ENCODE measurements at regions not wholly inside any gene's neighbourhood (a gene's known extent, or its start where the extent isn't known, plus 50 kb on each side); places are given as distances from the start of the nearest gene placed in this dataset.

GRCh38 chr5:143554918-143555477 lies 151.5 kb upstream of the NR3C1 start:
- peak in 1 of 2 donors; percentile 76 for ATAC-seq
- Mint-ChIP-seq H3K4me1 (ENCODE audit: low read depth in 2 of 2) (peaks cover 36 to 39% of the 10 kb centered on the region in 2 donors), H3K4me3 (peak overlapping the region; percentile 41), H3K9me3 (peaks cover 8% of the 10 kb centered on the region), H3K36me3 (peaks cover 11% of the 10 kb centered on the region), H3K27ac (peak overlapping the region; percentile 10 to 67), H3K27me3 (peaks cover 6 to 7% of the 10 kb centered on the region in 2 donors)
- DNase-seq (ENCODE audit: low spot score): no peak

- H3K27ac Mint-ChIP-seq: peak overlapping the region in 1 of 2 donors; percentile 67
- peaks cover 6 to 7% of the 10 kb centered on the region in 2 donors for H3K27me3 Mint-ChIP-seq
- no peak for DNase-seq (ENCODE audit: low spot score)
- H3K4me3 Mint-ChIP-seq: no peak overlapping the region
- peaks cover 32 to 33% of the 10 kb centered on the region in 2 donors for H3K4me1 Mint-ChIP-seq (ENCODE audit: low read depth in 2 of 2)
- ATAC-seq: peak; percentile 60
- peaks cover 8% of the 10 kb centered on the region for H3K9me3 Mint-ChIP-seq
- peaks cover 11% of the 10 kb centered on the region for H3K36me3 Mint-ChIP-seq
Observed at GRCh38 chr5:143554187-143554717, 150.8 kb upstream of the NR3C1 start.

DNA sequence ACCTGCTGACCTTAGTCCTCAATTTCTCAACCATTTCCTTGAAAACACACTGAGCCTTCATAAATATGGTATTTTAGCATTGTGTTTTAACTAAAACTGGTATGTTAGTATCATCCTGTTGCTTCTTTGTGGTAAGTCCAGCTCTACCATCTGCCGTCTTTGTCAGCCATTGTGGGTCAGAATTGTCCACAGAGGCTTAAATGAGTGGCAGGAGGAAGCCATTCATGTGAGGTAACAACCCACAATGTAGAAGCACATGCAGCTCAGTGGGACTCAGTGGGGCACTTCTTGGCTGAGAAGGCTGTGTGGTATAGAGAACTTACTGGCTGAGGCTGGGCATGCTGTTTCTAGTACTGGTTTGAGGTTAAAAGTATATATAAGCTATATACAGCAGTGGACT lies 149.2 kb upstream of the NR3C1 start:
- peak overlapping the region in 1 of 2 donors; percentile 60 for H3K27ac Mint-ChIP-seq
- H3K27me3 Mint-ChIP-seq: peaks cover 6 to 7% of the 10 kb centered on the region in 2 donors
- H3K9me3 Mint-ChIP-seq: peaks cover 8% of the 10 kb centered on the region
- ATAC-seq (peak in 1 of 2 donors; percentile 25), DNase-seq (ENCODE audit: low spot score) (no peak)
- H3K4me1 Mint-ChIP-seq (ENCODE audit: low read depth in 2 of 2): peaks cover 18 to 26% of the 10 kb centered on the region in 2 donors
- H3K36me3 Mint-ChIP-seq: peaks cover 11% of the 10 kb centered on the region
- H3K4me3 Mint-ChIP-seq: no peak overlapping the region

DNA sequence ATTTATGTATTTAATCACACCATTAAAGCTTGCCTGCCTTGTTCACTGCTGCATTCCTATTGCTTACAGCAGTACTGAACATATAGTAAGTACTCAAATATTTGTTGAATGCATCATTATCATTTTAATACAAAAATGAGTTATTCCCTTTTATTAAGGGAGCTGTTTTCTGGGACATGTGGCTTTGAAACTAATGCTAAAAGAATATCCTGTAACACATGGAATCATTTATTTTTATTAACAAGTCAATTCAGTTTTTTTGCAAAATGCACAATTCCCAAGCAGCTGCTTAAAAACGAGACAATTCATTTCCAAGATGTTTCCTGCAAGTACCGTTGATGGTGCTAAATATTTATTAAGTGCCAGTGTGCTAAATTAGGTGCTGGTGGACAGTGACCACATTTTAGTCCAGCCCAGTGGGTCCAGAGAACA lies 148.3 kb upstream of the NR3C1 start:
- H3K27me3 Mint-ChIP-seq: peaks cover 6 to 7% of the 10 kb centered on the region in 2 donors
- H3K4me3 Mint-ChIP-seq: no peak overlapping the region
- H3K9me3 Mint-ChIP-seq: peaks cover 8% of the 10 kb centered on the region
- peak overlapping the region in 1 of 2 donors; percentile 1 for H3K27ac Mint-ChIP-seq
- H3K36me3 Mint-ChIP-seq: peaks cover 6% of the 10 kb centered on the region
- ATAC-seq (no peak), DNase-seq (ENCODE audit: low spot score) (no peak)
- peaks cover 9 to 18% of the 10 kb centered on the region in 2 donors for H3K4me1 Mint-ChIP-seq (ENCODE audit: low read depth in 2 of 2)

DNA sequence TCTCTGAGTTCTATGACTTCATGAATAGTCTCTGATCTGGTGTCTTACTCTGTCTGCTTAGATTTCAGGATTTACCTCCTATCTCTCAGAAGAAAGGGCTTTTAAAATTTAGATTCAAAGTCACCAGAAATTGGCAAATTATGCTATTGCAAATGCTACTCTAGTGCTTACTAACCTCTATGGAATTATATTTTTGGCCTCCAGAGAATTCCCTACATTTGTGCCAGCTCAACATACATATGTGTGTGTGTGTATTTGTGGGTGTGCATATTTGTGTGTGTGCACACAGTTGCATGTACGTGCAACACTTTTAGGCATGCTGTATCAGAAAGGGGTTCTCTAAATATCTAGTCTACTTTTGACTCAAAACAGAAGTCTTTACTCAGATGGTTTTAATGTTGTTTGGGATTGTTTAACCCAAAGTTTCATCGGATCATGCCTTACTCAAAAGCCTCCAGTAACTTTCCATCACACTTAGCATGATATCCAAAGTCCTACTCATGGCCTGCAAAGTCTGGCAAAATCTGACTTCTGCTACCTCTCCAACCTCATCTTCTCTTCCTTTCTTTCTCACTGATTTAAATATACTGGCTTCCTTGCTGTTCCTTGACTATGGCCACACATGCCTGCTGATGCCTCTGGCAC lies 147.6 kb upstream of the NR3C1 start:
- Mint-ChIP-seq H3K4me1 (ENCODE audit: low read depth in 2 of 2) (peaks cover 8 to 18% of the 10 kb centered on the region in 2 donors), H3K4me3 (no peak overlapping the region), H3K36me3 (peaks cover 6% of the 10 kb centered on the region), H3K9me3 (peaks cover 8% of the 10 kb centered on the region), H3K27ac (peak overlapping the region in 1 of 2 donors; percentile 28), H3K27me3 (peaks cover 6 to 7% of the 10 kb centered on the region in 2 donors)
- ATAC-seq: no peak
- no peak for DNase-seq (ENCODE audit: low spot score)

DNA sequence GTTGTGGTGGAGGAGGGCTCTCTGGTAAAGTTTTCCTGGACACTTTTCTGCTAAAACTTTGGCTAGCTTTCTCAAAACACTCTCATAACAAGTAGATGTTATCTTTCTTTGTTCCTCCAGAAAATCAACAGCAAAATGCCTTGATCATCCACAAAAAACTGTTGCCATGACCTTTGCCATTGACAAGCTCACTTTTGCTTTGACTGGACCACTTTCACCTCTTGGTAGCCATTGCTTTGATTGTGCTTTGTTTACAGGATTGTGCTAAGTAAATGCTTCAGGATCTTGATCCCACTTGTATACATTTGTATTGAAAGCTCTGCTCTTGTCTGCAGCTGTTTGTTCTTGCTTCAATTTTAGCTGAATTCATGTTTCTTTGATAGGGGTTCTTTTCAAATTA lies 143.9 kb upstream of the NR3C1 start:
- no peak for ATAC-seq
- Mint-ChIP-seq H3K4me3 (no peak overlapping the region), H3K4me1 (ENCODE audit: low read depth in 2 of 2) (peaks cover 0 to under 1% of the 10 kb centered on the region in 2 donors), H3K9me3 (peaks cover 2% of the 10 kb centered on the region), H3K36me3 (peaks cover 1% of the 10 kb centered on the region), H3K27me3 (peaks cover 1 to 3% of the 10 kb centered on the region in 2 donors), H3K27ac (no peak overlapping the region)
- DNase-seq (ENCODE audit: low spot score): no peak

DNA sequence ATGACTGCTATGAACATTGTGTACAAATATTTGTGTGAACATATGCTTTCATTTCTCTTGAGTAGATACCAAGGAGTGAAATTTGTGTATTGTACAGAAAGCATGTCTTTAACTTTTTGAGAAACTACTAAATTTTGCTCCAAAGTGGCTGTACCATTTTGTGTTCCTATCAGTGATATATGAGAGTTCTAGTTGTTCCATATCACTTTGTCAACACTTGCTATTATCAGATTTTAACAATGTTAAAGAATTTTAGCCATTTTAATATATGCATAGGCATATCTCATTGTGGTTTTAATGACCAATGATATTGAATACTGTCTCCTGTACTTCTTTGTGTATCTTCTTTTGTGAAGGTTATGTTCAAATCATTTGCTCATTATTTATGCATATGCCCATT lies 142.9 kb upstream of the NR3C1 start:
- Mint-ChIP-seq H3K36me3 (no peaks in the 10 kb centered on the region), H3K4me1 (ENCODE audit: low read depth in 2 of 2) (peaks cover 0 to 6% of the 10 kb centered on the region in 2 donors), H3K27ac (no peak overlapping the region), H3K27me3 (peaks cover 0 to under 1% of the 10 kb centered on the region in 2 donors), H3K4me3 (no peak overlapping the region), H3K9me3 (peaks cover under 1% of the 10 kb centered on the region)
- ATAC-seq (no peak), DNase-seq (ENCODE audit: low spot score) (no peak)

DNA sequence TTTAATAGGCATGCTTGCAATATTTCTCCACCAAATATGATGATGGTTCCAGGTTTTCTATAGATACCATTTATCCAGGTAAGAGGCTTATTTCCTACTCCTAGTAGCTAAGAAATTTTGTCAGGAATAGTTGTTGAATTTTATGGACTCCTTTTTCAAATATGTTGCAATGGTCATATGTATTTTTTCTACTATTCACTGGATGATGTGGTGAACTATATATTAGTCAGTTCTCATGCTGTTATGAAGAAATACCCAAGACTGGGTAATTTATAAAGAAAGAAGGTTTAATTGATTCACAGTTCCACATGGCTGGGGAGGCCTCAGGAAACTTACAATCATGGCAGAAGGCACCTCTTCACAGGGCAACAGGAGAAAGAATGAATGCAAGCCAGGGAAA lies 141.1 kb upstream of the NR3C1 start:
- no peaks in the 10 kb centered on the region for H3K9me3 Mint-ChIP-seq
- H3K27me3 Mint-ChIP-seq: no peaks in the 10 kb centered on the region
- ATAC-seq: no peak
- no peak for DNase-seq (ENCODE audit: low spot score)
- peaks cover 3% of the 10 kb centered on the region for H3K36me3 Mint-ChIP-seq
- peaks cover 0 to 6% of the 10 kb centered on the region in 2 donors for H3K4me1 Mint-ChIP-seq (ENCODE audit: low read depth in 2 of 2)
- no peak overlapping the region for H3K4me3 Mint-ChIP-seq
- no peak overlapping the region for H3K27ac Mint-ChIP-seq

- H3K27me3 Mint-ChIP-seq: no peaks in the 10 kb centered on the region
- no peak for ATAC-seq
- H3K36me3 Mint-ChIP-seq: peaks cover 6% of the 10 kb centered on the region
- H3K4me3 Mint-ChIP-seq: no peak overlapping the region
- DNase-seq (ENCODE audit: low spot score): no peak
- H3K4me1 Mint-ChIP-seq (ENCODE audit: low read depth in 2 of 2): peaks cover 0 to 6% of the 10 kb centered on the region in 2 donors
- H3K9me3 Mint-ChIP-seq: no peaks in the 10 kb centered on the region
- no peak overlapping the region for H3K27ac Mint-ChIP-seq
Observed at GRCh38 chr5:143543358-143544255, 140.1 kb upstream of the NR3C1 start.

DNA sequence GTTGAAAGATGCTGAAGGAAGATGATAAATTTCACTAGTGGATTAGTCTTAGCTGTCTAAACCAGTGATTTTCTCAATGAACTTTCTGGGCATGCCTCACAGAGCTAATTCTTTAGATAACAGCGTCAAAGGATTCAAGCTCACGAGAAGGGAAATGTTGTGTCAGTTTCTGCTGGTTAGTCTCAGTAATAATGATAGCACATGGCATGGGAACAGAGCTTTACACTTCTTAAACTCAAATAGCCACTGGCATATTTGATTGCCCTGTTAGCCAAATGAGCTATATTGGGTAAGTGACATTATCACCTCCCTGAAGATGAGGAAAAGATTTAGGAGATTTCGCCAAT lies 139.3 kb upstream of the NR3C1 start:
- Mint-ChIP-seq H3K9me3 (no peaks in the 10 kb centered on the region), H3K36me3 (peaks cover 6% of the 10 kb centered on the region), H3K27me3 (no peaks in the 10 kb centered on the region), H3K4me1 (ENCODE audit: low read depth in 2 of 2) (peaks cover 0 to 6% of the 10 kb centered on the region in 2 donors), H3K4me3 (no peak overlapping the region), H3K27ac (no peak overlapping the region)
- no peak for ATAC-seq
- no peak for DNase-seq (ENCODE audit: low spot score)

DNA sequence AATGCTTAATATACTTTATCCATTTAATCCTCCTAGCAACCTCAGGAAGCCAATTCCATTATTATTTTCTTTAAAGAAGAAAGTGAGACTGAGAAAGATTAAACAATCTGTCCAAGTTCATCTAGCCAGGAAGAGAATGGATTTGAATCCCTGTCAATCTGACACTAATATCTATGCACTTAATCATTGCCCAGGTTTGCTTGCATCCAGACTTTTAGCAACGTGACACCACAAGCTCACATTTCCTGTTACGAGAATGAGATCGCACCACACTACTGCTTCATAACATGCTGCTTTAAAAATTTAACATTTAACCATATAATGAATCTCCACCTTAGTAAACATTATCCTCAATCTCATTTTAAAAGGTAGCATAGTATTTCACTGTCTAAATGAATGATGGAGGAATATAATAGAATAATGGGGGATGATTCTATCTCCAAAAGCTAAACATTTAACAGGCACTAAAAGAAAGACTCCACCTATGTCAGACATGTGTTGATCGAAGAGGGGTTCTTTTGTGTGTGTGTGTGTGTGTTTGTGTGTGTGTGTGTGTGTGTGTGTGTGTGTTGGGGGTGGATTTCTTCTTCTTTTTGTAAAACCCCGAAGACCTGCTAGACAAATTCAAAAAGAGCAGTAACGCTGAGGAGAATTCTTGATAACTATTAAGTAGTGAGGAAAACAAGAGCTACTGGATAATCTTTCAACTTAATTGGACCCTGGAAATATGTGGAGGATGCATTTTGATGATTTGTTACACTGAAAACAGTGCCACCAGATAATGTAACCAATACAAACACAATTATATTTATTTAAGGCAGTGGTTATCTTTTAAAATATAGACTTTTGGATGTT lies 138.7 kb upstream of the NR3C1 start:
- no peak for DNase-seq (ENCODE audit: low spot score)
- Mint-ChIP-seq H3K4me1 (ENCODE audit: low read depth in 2 of 2) (peaks cover 0 to 6% of the 10 kb centered on the region in 2 donors), H3K27ac (no peak overlapping the region), H3K27me3 (no peaks in the 10 kb centered on the region), H3K9me3 (no peaks in the 10 kb centered on the region), H3K36me3 (peaks cover 6% of the 10 kb centered on the region), H3K4me3 (no peak overlapping the region)
- no peak for ATAC-seq

DNA sequence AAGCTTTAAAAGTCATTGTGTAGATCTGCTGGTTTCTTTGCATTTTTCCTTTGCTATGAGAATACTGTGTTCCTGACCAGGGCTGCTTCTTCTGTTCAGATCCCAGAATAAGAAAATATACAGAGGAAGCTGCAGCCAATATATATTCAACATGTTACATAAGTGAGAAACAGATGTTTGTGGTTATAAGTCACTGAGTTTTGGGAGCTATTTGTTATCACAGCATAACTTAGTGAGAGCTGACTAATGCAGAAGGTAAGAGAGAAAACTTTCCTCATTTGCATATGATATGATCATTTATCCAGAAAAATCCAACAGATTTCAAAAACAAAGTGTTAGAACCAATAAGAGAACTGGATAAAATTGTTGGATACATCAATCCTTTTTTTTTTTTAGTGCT lies 136.3 kb upstream of the NR3C1 start:
- no peaks in the 10 kb centered on the region for H3K9me3 Mint-ChIP-seq
- ATAC-seq: no peak
- no peak overlapping the region for H3K4me3 Mint-ChIP-seq
- peaks cover 0 to 6% of the 10 kb centered on the region in 2 donors for H3K4me1 Mint-ChIP-seq (ENCODE audit: low read depth in 2 of 2)
- DNase-seq (ENCODE audit: low spot score): no peak
- peaks cover 6% of the 10 kb centered on the region for H3K36me3 Mint-ChIP-seq
- no peak overlapping the region for H3K27ac Mint-ChIP-seq
- no peaks in the 10 kb centered on the region for H3K27me3 Mint-ChIP-seq

DNA sequence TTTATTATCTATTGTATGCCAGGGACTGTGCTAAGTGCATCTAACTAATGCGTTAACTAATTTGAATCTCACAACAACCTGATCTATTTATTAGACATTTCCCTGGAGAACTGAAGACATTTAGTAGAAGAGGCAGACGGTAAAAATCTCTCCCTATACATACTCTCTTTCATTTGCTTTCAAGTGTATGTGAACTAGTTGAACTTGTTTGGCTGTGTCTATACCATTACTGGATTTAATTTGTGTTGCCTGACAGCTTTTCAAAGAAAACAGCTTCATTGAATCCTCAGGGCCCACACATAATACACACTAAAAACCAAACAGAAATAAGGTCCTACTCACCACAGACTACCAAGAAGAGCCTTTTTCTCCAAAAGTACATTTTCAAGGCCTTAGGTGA lies 133.6 kb upstream of the NR3C1 start:
- H3K4me3 Mint-ChIP-seq: no peak overlapping the region
- no peaks in the 10 kb centered on the region for H3K9me3 Mint-ChIP-seq
- peaks cover 0 to 2% of the 10 kb centered on the region in 2 donors for H3K27me3 Mint-ChIP-seq
- peak overlapping the region in 1 of 2 donors; percentile 42 for H3K27ac Mint-ChIP-seq
- H3K4me1 Mint-ChIP-seq (ENCODE audit: low read depth in 2 of 2): peaks cover 0 to 2% of the 10 kb centered on the region in 2 donors
- ATAC-seq: no peak
- DNase-seq (ENCODE audit: low spot score): no peak
- peaks cover 6% of the 10 kb centered on the region for H3K36me3 Mint-ChIP-seq

Data from natural killer cell treated with Interleukin-12 subunit alpha and Interleukin-12 subunit beta and Interleukin-15 and Interleukin-18, amount 100 ng/mL, for 72 hours (primary cell).